ENCODE measurements at regions not wholly inside any gene's neighbourhood (a gene's known extent, or its start where the extent isn't known, plus 50 kb on each side); places are given as distances from the start of the nearest gene placed in this dataset.

GRCh38 chr12:20314328-20314727, 54.0 kb upstream of the PDE3A start:
- peaks cover 21% of the 10 kb centered on the region for H3K4me1 ChIP-seq (ENCODE audit: control insufficient read depth, insufficient read depth, low read length)
- H3K4me3 ChIP-seq (ENCODE audit: low read length) = peak overlapping the region; percentile 49
- no peaks in the 10 kb centered on the region for H3K9me3 ChIP-seq (ENCODE audit: control insufficient read depth, low read length)
- peak; percentile 77 for DNase-seq (ENCODE audit: low read depth)
- no peaks in the 10 kb centered on the region for H3K27me3 ChIP-seq (replicated peaks; ENCODE audit: control insufficient read depth, insufficient read depth, low read length)
- no peaks in the 10 kb centered on the region for H3K36me3 ChIP-seq (ENCODE audit: control insufficient read depth, insufficient read depth, low read length, severe bottlenecking)
- peak overlapping the region; percentile 47 for H3K9ac ChIP-seq (ENCODE audit: low read length)

GRCh38 chr12:20317554-20317953, 50.8 kb upstream of the PDE3A start:
- no peaks in the 10 kb centered on the region for H3K27me3 ChIP-seq (replicated peaks; ENCODE audit: control insufficient read depth, insufficient read depth, low read length)
- no peaks in the 10 kb centered on the region for H3K36me3 ChIP-seq (ENCODE audit: control insufficient read depth, insufficient read depth, low read length, severe bottlenecking)
- no peaks in the 10 kb centered on the region for H3K9me3 ChIP-seq (ENCODE audit: control insufficient read depth, low read length)
- DNase-seq (ENCODE audit: low read depth) = no peak
- no peak overlapping the region for H3K9ac ChIP-seq (ENCODE audit: low read length)
- no peak overlapping the region for H3K4me3 ChIP-seq (ENCODE audit: low read length)
- H3K4me1 ChIP-seq (ENCODE audit: control insufficient read depth, insufficient read depth, low read length) = peaks cover 30% of the 10 kb centered on the region
